Natural killer cell (primary cell): ENCODE measurements at regions not wholly inside any gene's neighbourhood (a gene's known extent, or its start where the extent isn't known, plus 50 kb on each side); places are given as distances from the start of the nearest gene placed in this dataset.

ENCODE experiments used
- ATAC-seq, 3 donors: fragments of 150-1000 bp in 2 of 3; fragments of 200-7000 bp in 1 of 3; cut with Tn5 transposase; 1 replicate in 1 of 3; 2 replicates in 2 of 3; pipeline ENCODE4 v1.10.0; 2021; ENCODE audit warnings: mild to moderate bottlenecking in 2 of 3, moderate library complexity in 2 of 3
- DNase-seq, 2 donors: peaks; one replicate each; pipeline versions ENCODE4 v3.0.0 to v3.0.0-alpha.2; 2013 to 2021; ENCODE audit warnings: mixed read lengths in 1 of 2
- H3K27ac ChIP-seq: one replicate; pipeline ENCODE4 v1.5.1; 2013; ENCODE audit warnings: mild to moderate bottlenecking, low read length
- H3K27me3 ChIP-seq: one replicate; pipeline ENCODE4 v1.6.1; 2013; ENCODE audit warnings: low read length; ENCODE audit not compliant: control insufficient read depth, insufficient read depth
- H3K36me3 ChIP-seq: one replicate; pipeline ENCODE4 v1.6.1; 2013; ENCODE audit warnings: low read length; ENCODE audit not compliant: control insufficient read depth, insufficient read depth
- H3K4me1 ChIP-seq: one replicate; pipeline ENCODE4 v1.6.1; 2013; ENCODE audit warnings: low read length; ENCODE audit not compliant: control insufficient read depth, insufficient read depth
- H3K4me3 ChIP-seq: one replicate; pipeline ENCODE4 v1.5.1; 2013; ENCODE audit warnings: low read length
- H3K9me3 ChIP-seq: one replicate; pipeline ENCODE4 v1.6.1; 2013; ENCODE audit warnings: low read length; ENCODE audit not compliant: control insufficient read depth, insufficient read depth
- H3K27ac Mint-ChIP-seq, 2 donors: one replicate each; pipeline ENCODE4 v1.8.0; 2022; ENCODE audit warnings: mild to moderate bottlenecking in 2 of 2, mixed read lengths in 2 of 2, moderate library complexity in 1 of 2
- H3K27me3 Mint-ChIP-seq, 2 donors: one replicate each; pipeline ENCODE4 v1.8.0; 2022; ENCODE audit warnings: low read depth in 2 of 2, mixed read lengths in 2 of 2
- H3K36me3 Mint-ChIP-seq: one replicate; pipeline ENCODE4 v1.8.0; 2022; ENCODE audit warnings: mixed read lengths
- H3K4me1 Mint-ChIP-seq, 2 donors: one replicate each; pipeline ENCODE4 v1.8.0; 2022; ENCODE audit warnings: mixed read lengths in 2 of 2
- H3K4me3 Mint-ChIP-seq: one replicate; pipeline ENCODE4 v1.8.0; 2022; ENCODE audit warnings: mild to moderate bottlenecking, moderate library complexity, mixed read lengths
- H3K9me3 Mint-ChIP-seq, 2 donors: one replicate each; pipeline ENCODE4 v1.8.0; 2022; ENCODE audit warnings: mixed read lengths in 2 of 2
- WGBS: methylation state at CpG from one replicate; pipeline ENCODE4 v1.1.7; 2013; ENCODE audit warnings: missing lambda C conversion rate; ENCODE audit not compliant: insufficient coverage; 5-methylcytosine and 5-hydroxymethylcytosine counted together
- intact Hi-C: fragments of 100-400 bp; cut with micrococcal nuclease; formaldehyde crosslinking; loops from one replicate; pipeline ENCODE4 v1.14.2; 2022
- TF ChIP-seq, protein P1 (sequence below): fragments of 200-600 bp; IDR thresholded peaks from one replicate; pipeline ENCODE4 v1.8.0; 2022; ENCODE audit warnings: antibody characterized with exemption

DNA sequence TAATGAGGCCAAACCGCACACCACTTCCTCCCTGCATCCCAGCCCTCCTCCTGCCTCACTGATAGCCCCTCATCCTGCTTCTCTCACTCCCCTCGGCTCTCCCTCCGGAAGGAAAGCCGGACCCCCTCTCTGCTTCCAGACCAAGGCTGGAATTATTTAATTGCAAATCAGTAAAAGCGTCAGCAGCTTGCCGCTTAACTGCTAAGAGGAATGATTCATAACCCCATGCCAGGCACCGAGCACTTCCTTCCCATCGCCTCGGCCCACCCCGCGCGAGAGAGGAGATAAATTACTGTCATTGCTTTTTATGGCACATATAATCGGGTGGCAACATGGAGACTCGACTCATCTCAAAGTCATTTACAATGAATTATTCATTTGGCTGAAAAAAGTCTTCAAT is 77.3 kb downstream of the UBIAD1 start:
- Histone ChIP-seq H3K36me3 (no peaks in the 10 kb centered on the region), H3K4me1 (peaks cover 35% of the 10 kb centered on the region), H3K4me3 (no peak overlapping the region), H3K27ac (no peak overlapping the region), H3K27me3 (no peaks in the 10 kb centered on the region), H3K9me3 (no peaks in the 10 kb centered on the region)
- DNase-seq (no peak), ATAC-seq (peak in 2 of 3 donors; percentile 58 to 71)
- Mint-ChIP-seq H3K4me3 (peak overlapping the region; percentile 75), H3K36me3 (no peaks in the 10 kb centered on the region), H3K9me3 (peaks cover 0 to 3% of the 10 kb centered on the region in 2 donors), H3K4me1 (peaks cover 43% of the 10 kb centered on the region in 2 donors), H3K27me3 (peaks cover 0 to 3% of the 10 kb centered on the region in 2 donors), H3K27ac (peak overlapping the region; percentile 34 to 70)
- TF ChIP-seq, protein P1, sequence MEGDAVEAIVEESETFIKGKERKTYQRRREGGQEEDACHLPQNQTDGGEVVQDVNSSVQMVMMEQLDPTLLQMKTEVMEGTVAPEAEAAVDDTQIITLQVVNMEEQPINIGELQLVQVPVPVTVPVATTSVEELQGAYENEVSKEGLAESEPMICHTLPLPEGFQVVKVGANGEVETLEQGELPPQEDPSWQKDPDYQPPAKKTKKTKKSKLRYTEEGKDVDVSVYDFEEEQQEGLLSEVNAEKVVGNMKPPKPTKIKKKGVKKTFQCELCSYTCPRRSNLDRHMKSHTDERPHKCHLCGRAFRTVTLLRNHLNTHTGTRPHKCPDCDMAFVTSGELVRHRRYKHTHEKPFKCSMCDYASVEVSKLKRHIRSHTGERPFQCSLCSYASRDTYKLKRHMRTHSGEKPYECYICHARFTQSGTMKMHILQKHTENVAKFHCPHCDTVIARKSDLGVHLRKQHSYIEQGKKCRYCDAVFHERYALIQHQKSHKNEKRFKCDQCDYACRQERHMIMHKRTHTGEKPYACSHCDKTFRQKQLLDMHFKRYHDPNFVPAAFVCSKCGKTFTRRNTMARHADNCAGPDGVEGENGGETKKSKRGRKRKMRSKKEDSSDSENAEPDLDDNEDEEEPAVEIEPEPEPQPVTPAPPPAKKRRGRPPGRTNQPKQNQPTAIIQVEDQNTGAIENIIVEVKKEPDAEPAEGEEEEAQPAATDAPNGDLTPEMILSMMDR: no peak
- 9% methylated on average over 14 of the region's 14 CpGs for WGBS
- intact Hi-C loops: loop anchor here (2.0 kb wide), 1 partner anchor 13 kb away; no protein-coding TSS in a partner anchor

GRCh38 chr1:11352058-11352715 is 79.2 kb downstream of the UBIAD1 start:
- Mint-ChIP-seq H3K27ac (peak overlapping the region; percentile 74 to 79), H3K4me3 (peak overlapping the region; percentile 67), H3K36me3 (no peaks in the 10 kb centered on the region), H3K27me3 (peaks cover 0 to 10% of the 10 kb centered on the region in 2 donors), H3K9me3 (peaks cover 0 to 3% of the 10 kb centered on the region in 2 donors), H3K4me1 (peaks cover 43% of the 10 kb centered on the region in 2 donors)
- WGBS: 84% methylated on average over 12 of the region's 12 CpGs
- Histone ChIP-seq H3K27me3 (no peaks in the 10 kb centered on the region), H3K9me3 (no peaks in the 10 kb centered on the region), H3K27ac (no peak overlapping the region), H3K4me1 (peaks cover 35% of the 10 kb centered on the region), H3K4me3 (no peak overlapping the region), H3K36me3 (no peaks in the 10 kb centered on the region)
- DNase-seq: no peak
- ATAC-seq: peak in 1 of 3 donors; percentile 43
- intact Hi-C loops: no loop called here
- TF ChIP-seq, protein P1: no peak

GRCh38 chr1:11352816-11353799 is 80.1 kb downstream of the UBIAD1 start:
- intact Hi-C loops: no loop called here
- Mint-ChIP-seq H3K27me3 (peaks cover 0 to 12% of the 10 kb centered on the region in 2 donors), H3K9me3 (peaks cover 0 to 3% of the 10 kb centered on the region in 2 donors), H3K36me3 (no peaks in the 10 kb centered on the region), H3K4me1 (peaks cover 40 to 43% of the 10 kb centered on the region in 2 donors), H3K27ac (peak overlapping the region; percentile 74 to 79), H3K4me3 (peak overlapping the region; percentile 67)
- DNase-seq (no peak), ATAC-seq (peak in 2 of 3 donors; percentile 55 to 71)
- peak overlapping the region; percentile 49 for H3K27ac ChIP-seq
- H3K4me3 ChIP-seq: no peak overlapping the region
- H3K9me3 ChIP-seq: no peaks in the 10 kb centered on the region
- 43% methylated on average over 20 of the region's 20 CpGs for WGBS
- no peaks in the 10 kb centered on the region for H3K36me3 ChIP-seq
- H3K4me1 ChIP-seq: peaks cover 35% of the 10 kb centered on the region
- no peaks in the 10 kb centered on the region for H3K27me3 ChIP-seq
- TF ChIP-seq, protein P1: no peak
